DMS53 treated with DMSO at 0.1 percent for 48 hours (cell line): ENCODE measurements at regions not wholly inside any gene's neighbourhood (a gene's known extent, or its start where the extent isn't known, plus 50 kb on each side); places are given as distances from the start of the nearest gene placed in this dataset.
"Not testable (repeated sequence)": the region's sequence is repeated elsewhere in the genome, so short reads cannot be mapped to it uniquely, and the experiment has no call there.

Experiments
- DNase-seq: peaks from one replicate; lab custom pipeline; 2025; ENCODE audit not compliant: unreplicated experiment; lab: John Stamatoyannopoulos, UW

DNA sequence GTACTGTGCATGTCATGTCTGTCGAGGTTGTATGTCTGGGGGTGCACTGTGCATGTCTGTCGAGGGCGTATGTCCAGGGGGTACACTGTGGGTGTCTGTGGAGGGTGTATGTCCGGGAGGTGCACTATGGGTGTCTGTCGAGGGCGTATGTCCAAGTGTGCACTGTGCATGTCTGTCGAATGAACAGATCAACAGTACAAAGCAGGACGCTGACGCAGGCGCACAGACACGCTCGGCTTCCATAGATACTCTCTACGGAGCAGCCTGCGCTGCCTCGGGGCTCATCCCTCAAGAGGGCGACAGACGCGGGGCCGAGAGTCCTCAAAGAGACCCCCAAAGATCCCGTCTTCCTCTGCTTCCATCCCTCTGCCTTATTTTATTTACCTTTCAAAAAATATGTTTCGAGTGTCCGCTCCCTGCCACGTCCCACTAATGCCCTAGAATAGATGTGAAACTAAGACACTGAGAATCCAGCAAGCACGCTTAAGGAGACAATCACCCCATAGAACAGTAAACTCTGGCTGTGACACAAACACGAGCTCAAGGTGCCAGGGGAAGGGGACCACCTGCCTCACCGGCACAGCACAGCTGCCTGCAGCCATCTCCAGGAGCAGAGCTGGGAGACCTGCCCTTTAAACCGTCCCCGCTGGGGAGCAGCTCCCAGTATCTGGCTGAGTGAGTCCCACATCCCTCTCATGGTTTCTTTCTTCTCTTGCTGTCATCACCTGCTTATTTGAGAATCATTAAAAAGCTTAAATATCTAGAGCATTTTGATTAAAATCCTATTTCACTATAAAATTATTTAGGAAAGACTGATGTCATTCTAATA, 250.5 kb upstream of the MYT1L start:
- DNase-seq: no peak

DNA sequence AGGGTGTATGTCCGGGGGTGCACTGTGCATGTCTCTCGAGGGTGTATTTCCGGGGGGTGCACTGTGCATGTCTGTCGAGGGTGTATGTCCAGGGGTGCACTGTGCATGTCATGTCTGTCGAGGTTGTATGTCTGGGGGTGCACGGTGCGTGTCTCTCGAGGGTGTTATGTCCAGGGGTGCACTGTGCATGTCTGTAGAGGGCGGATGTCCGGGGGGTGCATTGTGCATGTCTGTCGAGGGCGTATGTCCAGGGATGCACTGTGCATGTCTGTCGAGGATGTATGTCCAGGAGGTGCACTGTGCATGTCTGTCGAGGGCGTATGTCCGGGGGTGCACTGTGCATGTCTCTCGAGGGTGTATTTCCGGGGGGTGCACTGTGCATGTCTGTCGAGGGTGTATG, 249.8 kb upstream of the MYT1L start:
- DNase-seq: not testable (repeated sequence)

DNA sequence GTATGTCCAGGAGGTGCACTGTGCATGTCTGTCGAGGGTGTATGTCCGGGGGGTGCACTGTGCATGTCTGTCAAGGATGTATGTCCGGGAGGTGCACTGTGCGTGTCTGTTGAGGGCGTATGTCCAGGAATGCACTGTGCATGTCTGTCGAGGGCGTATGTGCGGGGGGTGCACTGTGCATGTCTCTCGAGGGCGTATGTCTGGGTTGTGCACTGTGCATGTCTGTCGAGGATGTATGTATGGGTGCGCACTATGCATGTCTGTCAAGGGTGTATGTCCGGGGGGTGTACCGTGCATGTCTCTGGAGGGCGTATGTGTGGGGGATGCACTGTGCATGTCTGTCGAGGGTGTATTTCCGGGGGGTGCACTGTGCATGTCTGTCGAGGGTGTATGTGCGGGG, 249.3 kb upstream of the MYT1L start:
- DNase-seq: no peak

DNA sequence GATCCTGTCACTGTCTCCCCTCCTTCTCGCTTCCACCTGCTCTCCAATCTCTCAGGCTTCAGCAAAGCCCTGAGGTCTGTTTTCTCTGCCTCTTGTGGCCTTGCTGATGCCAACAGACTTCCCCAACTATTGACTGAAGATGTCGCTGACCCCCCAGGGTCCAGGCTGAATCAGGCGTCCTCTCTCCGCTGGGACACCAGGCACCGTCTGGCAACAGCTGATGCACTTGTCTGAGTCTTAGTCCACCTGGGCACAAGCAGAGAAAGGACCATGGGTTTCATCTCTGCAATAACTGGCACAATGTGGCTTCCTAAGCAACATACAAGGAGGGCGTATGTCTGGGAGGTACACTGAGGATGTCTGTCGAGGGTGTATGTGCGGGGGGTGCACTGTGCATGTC, 248.7 kb upstream of the MYT1L start:
- no peak for DNase-seq

DNA sequence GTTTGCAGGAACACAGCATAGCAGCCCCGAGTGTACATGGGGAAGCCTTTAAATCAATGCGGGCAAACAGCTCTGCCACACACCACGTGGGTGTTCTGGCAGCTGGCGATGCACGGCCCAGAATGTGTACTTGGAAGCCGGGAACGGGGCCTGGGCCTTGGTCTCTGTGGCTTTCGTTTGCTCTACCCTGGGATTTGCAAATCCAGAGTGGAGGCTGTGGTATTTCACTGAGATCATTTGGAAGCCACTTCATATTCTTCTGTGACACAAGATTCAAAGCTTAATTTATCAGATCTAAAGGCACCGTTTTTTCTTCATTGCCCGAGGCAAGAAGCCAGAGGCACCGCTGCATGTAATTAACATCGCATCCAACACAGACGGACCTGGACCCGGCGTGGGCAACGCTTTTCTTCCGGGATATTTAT, 246.3 kb upstream of the MYT1L start:
- no peak for DNase-seq

DNA sequence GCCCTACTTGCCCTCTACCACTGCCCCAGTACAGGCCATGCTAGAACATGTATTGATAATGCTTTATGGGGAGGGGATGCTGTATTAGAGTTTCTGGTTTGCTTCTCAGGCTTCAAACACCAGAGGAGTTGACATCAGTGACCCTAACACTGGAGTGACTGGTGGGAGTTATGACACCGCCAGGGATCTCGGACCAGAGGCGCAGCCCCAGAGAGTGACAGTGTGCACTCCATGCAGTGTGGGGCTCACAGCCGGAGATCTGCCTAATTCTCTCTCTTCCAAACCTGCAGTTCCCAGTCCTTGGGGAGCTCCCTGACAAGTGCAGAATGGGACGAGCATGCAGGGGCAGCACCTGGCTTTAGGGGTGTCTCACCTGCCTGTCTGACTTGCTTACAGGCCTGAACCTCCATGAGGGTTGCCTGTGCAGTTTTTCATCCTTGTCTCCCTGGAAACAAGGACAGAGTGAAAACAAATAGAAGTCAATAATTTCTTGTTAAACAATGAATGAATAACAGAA, 244.9 kb upstream of the MYT1L start:
- no peak for DNase-seq

DNA sequence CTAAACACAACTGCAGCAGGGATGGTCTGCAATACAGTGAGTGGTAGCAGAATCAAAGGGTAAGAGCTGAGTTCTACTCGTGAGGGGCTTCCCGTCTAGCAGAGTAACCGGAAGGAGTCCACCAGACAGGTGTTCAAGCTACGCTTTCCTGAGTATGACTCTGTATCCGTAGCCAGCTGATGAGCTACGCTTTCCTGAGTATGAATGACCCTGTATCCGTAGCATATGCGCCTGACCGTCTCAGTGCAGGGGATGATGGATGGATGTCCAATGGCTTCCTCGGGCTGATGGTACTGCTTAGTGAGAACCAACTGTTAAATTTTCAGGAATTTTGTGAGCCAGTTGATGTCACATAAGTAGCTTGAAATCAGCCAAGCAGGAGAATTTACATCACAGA, 244.1 kb upstream of the MYT1L start:
- no peak for DNase-seq

DNA sequence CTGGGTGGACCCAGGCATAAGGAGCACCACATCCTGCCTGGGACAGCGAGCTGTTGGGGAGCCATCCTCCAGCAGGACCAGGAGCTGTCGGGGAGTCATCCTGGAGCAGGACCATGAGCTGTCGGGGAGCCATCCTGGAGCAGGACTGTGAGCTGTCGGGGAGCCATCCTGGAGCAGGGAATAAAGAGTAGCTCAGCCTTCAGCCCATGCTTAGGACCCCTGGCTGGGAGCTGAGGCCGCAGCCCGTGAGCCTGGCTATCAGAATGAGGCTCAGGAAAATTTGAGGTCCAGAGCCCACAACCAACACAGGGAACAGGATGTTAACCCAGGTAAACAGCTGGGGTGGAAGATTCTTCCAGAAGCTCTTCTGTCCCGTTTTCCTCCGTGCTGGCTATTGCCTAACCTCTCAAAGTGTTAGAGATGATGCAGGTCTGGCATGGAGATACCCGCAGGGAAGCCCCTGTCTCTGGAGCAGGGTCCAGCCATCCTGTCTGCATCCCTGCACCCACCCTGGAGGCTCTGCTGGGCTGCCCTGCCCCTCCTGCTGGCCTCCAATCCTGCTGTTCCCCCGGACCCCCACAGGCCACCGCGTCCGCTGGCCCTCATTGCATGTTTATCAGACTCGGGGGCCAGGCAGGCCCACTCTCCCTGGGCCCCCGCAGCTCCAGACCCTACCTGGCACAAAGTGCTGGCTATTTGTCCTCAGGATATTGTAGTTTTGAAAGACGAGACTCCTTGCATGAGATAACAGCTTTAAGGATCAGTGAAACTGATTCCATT, 243.5 kb upstream of the MYT1L start:
- no peak for DNase-seq

DNA sequence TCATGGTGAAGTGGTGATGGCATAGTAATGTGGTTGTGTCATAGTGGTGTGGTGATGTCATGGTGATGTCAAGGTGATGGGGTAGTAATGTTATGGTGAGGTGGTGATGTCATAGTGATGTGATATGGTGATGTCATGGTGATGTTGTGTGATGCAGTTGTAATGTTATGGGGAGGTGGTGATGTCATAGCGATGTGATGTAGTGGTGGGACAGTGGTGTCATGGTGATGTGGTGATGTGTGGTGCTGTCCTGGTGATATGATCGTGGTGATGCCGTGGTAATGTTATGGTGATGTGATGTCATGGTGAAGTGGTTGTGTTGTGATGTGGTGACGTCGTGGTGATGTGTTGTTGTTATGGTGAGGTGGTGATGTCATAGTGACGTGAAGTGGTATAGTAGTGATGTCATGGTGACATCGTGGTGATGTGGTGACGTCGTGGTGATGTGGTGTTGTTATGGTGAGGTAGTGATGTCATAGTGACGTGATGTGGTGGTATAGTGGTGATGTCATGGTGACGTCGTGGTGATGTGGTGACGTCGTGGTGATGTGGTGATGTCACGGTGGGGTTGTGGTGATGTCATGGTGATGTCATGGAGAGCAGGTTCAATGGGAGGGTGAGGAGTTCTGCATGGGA, 242.7 kb upstream of the MYT1L start:
- no peak for DNase-seq

DNA sequence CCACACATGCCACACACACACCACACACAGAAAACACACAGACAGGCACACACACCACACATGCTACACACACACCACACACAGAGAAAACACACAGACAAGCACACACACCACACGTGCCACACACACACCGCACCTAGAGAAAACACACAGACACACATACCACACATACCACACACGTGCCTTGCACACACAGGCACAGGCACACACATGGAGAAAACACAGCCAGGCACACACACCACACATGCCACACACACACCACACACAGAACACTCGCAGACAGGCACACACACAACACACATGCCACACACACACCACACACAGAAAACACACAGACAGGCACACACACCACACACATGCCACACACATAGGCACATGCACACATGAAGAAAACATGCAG, 242.1 kb upstream of the MYT1L start:
- DNase-seq: no peak

DNA sequence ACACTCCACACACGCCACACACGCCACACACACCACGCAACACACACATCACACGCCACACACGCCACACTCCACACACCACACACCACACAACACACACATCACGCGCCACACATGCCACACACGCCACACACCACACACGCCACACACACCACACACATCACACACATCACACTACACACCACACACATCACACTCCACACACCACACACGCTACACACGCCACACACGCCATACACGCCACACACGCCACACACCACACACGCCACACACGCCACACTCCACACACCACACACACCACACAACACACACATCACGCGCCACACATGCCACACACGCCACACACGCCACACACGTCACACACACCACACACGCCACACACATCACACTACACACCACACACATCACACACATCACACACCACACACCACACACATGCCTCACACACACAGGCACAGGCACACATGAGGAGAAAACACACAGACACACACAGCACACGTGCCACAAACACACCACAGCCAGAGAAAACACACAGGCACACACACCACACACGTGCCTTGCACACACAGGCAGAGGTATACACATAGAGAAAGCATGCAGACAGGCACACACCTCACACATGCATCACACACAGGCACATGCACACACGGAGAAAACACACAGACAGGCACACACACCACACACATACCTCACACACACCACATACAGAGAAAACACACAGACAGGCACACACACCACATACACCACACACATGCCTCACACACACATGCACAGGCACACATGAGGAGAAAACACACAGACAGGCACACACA, 241.5 kb upstream of the MYT1L start:
- DNase-seq: no peak

DNA sequence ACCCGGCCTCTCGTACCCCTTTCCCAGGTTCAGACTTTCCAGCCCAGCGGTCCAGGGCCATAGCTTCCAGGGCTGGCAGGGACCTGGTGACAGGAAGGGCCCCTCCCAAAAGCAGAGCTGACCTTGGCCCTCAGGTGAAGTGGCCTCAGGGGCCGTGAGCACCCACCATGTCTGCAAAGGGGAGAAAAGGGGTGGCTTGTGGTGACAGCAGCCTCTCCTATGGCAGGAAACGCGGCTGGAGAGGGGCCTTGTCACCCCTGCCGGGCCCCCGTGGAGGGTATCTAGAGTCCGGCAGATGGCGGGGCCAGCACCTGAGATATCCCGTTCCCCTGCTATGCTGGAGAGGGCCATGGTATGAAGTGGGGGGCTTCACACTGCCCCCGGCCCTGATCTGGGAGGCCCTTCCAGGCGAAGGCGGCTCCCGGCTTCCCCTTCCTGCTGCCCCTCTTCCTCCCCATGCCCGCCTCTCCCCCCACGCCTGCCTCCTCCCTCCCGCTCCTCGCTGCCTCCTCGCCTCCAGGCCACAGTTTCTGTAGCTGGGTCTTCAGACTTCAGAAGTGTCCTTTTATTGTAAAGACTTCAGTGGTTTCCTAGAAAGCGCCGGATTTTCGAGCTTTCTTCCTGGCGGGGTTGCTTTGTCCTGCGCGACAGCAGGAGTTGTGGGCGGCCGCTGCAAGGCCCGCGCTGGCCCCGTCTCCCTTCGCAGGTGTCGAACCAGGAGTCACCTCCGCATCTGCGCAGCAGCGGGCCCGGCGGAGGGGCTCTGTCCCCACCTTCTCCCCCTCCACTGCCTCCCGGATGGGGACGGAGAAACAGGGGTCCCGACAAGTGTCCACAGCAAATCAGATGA, 240.5 kb upstream of the MYT1L start:
- no peak for DNase-seq

DNA sequence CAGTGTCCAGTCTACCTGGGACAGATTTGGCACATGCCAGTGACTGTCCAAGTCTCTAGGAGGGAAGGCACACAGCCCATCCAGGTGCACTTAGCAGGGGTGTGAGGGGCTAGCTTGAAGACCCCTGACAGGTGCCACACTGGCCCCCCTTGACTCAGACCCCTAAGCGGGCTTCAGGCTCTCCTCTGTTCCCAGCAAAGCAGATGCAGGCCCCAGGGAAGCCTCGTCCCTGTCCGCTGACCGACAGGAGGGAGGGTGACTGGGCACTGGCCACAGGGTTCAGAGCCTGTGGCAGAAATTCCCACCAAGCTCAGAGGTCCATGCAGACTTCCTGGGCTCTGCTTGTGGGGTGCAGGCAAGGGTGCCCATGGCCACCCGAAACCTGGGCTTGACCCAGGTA, 239.8 kb upstream of the MYT1L start:
- DNase-seq: no peak

DNA sequence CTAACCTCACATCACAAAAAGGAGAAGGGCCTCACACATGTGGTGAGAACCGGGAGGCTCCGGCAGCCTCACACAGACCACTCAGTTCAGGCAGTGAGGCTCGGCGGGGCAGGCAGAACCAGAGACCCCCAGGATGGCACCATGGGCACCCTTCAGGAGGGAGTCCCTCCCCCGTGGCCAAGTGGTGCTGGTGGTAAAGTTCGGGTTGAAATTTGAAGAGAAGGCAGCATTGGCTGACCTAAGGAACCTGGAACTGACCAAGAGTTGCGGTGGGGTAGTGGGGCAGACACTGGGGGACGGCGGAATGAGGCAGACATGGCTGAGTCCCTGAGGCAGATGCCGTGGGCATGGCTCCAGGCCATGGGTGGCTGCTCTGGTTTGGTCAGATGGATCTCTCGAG, 239.3 kb upstream of the MYT1L start:
- DNase-seq: no peak

DNA sequence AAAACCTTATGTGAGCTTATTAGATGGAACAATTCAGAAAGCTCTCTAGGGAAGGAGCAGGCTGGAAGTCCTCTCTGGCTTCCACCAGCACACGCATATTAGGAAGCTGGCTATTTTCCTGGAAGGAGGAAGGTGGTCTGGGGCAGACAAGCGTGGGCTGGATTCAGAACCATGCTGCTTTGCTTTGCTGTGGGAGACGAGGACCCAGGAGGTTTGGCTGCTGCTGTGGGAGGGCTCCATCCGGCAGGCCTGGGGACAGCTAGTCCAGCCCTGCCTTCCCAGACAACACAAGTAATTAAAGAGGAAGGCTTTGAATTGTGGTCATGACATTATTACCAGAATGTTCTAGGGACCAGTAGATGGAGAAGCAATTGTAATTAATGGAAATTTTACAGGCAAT, 238.8 kb upstream of the MYT1L start:
- DNase-seq: no peak

DNA sequence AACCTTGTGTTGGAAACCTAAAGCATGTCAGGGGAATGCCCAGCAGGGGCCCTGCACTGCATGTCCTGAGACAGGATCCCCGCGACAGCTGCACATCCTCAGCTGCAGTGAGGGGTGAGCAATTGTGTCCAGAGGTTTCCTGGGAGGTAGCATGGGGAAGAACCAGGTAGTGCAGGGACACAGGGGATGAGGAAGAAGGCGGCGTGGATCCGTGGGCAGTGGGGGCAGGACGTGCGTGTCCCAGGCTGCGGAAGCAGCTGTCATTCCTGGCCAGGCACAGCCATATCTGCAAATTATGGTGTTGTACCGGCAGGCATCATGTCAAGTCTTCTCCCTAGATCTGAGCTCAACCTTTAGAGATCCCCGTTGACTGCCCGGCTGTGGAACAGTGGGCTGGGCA, 238.2 kb upstream of the MYT1L start:
- DNase-seq: no peak

DNA sequence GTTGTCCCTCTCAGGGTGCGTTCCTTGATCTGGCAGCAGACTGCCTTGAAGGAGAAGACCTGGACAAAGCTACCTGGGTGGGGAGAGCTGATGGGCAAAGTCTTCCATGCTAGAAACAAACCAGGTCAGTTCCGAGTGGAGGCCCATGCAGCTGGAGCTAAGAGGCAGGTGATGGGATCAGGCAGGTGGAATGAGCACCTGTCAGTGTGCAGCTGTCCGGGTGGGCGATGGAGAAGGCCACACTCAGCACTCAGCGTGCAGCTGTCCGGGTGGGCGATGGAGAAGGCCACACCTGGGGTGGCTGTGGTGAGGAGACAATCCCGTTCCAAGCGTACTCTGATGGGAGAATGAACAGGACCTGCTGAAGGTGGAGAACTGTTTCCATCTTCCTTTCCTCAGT, 237.3 kb upstream of the MYT1L start:
- DNase-seq: no peak

DNA sequence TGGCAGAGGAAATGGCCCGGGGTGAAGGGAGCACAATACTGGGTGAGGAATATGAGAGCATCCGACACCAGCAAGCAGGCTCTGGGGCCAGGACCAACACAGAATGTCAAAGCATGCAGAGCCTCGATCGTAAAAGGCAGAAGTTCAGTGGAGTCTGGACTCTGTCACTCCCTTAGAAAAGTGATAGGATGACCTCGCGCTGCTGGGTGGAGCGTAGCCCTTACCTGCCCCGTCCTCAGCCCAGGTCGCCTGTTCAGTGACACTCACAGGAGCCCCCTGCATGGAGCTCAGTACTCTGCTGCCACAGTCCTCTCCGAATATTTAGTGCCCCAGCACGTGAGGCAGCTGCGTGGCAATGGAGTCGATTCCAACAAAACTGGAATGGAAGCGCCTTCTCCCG, 236.7 kb upstream of the MYT1L start:
- DNase-seq: no peak

DNA sequence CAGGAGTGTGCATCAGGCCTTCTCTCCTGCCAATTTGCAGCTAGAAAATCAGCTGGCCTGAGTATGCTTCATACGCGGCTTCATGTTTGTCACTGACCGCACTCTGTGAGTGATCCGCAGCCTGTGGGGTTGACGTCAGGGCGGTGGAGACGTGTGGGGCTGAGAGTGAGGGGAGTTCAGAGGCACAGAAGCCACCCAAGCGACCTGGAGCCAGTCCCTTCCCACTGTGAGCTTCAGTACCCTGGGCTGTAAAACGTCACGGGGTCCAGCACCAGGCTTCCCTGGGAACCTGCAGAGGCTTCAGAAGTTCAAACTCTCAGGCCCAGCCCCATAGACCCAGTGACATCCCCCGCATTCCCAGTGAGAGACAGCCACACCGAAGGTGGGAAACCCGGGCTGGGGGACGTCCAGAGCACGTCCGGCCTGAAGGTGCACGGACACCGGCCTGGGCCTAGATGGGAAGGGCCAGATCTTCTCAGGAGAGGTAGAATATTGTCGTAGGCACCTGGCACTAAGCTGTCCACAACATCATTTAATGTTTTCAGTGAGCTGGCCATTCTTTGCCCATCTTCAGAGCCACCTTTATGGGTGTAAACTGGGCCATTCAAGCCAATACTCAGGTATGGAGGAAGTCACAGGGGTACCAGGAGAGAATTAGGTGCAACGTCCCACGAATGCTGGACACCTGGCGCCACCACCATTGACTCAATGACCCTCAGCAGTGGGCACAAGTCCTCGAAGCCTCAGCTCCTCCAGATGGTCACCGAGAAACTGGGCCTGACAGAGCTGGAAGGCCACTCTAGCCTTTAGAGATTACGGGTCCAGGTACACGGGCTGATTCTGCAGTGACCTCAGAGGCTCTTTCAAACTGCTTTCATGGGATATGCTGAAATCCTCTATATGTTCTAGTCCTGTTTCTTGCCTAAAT, 235.6 kb upstream of the MYT1L start:
- DNase-seq: no peak
